ENCODE measurements at regions not wholly inside any gene's neighbourhood (a gene's known extent, or its start where the extent isn't known, plus 50 kb on each side); places are given as distances from the start of the nearest gene placed in this dataset.

DNA sequence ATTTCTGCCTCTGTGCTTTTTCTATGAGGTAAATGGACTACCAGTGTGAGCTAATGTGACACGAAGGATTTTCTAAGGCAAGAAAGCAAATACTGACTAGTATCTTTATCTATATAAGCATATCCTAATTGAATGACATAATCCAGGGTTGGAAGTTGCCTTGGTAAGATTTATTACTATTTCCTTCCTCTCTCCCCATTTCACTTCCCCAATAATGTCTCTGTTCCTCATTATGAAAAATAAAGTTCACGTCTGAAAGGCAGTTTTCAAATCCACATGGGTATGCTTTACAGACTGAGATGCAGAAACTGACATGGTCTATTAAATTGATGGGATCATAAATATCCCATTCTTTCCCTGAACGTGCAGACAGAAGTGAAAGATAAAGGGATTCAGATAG is 86.0 kb downstream of the DTWD1 start:
- TF ChIP-seq EP300 (IDR thresholded peaks at IDR 0.05; ENCODE audit: borderline replicate concordance) (no peak), YY1 (IDR thresholded peaks at IDR 0.05; ENCODE audit: low read depth) (no peak), ZBTB7A (IDR thresholded peaks at IDR 0.05; ENCODE audit: low read depth) (no peak), RAD21 (IDR thresholded peaks at IDR 0.05; ENCODE audit: low read depth) (no peak), EGR1 (IDR thresholded peaks at IDR 0.05) (no peak), CREB1 (IDR thresholded peaks at IDR 0.05; ENCODE audit: low read depth) (no peak), TCF12 (IDR thresholded peaks at IDR 0.05; ENCODE audit: low read depth) (no peak), TEAD4 (IDR thresholded peaks at IDR 0.05) (no peak), FOXM1 (IDR thresholded peaks at IDR 0.05; ENCODE audit: borderline replicate concordance, low read depth) (no peak), CEBPB (IDR thresholded peaks at IDR 0.05) (no peak), NFIC (IDR thresholded peaks at IDR 0.05) (no peak), TAF1 (IDR thresholded peaks at IDR 0.05; ENCODE audit: low read depth) (no peak)
- TF ChIP-seq, protein P1, sequence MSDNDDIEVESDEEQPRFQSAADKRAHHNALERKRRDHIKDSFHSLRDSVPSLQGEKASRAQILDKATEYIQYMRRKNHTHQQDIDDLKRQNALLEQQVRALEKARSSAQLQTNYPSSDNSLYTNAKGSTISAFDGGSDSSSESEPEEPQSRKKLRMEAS (IDR thresholded peaks at IDR 0.05): no peak
- TF ChIP-seq, protein P2, sequence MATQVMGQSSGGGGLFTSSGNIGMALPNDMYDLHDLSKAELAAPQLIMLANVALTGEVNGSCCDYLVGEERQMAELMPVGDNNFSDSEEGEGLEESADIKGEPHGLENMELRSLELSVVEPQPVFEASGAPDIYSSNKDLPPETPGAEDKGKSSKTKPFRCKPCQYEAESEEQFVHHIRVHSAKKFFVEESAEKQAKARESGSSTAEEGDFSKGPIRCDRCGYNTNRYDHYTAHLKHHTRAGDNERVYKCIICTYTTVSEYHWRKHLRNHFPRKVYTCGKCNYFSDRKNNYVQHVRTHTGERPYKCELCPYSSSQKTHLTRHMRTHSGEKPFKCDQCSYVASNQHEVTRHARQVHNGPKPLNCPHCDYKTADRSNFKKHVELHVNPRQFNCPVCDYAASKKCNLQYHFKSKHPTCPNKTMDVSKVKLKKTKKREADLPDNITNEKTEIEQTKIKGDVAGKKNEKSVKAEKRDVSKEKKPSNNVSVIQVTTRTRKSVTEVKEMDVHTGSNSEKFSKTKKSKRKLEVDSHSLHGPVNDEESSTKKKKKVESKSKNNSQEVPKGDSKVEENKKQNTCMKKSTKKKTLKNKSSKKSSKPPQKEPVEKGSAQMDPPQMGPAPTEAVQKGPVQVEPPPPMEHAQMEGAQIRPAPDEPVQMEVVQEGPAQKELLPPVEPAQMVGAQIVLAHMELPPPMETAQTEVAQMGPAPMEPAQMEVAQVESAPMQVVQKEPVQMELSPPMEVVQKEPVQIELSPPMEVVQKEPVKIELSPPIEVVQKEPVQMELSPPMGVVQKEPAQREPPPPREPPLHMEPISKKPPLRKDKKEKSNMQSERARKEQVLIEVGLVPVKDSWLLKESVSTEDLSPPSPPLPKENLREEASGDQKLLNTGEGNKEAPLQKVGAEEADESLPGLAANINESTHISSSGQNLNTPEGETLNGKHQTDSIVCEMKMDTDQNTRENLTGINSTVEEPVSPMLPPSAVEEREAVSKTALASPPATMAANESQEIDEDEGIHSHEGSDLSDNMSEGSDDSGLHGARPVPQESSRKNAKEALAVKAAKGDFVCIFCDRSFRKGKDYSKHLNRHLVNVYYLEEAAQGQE (IDR thresholded peaks at IDR 0.05; ENCODE audit: low read depth): no peak
- TF ChIP-seq, protein P3, sequence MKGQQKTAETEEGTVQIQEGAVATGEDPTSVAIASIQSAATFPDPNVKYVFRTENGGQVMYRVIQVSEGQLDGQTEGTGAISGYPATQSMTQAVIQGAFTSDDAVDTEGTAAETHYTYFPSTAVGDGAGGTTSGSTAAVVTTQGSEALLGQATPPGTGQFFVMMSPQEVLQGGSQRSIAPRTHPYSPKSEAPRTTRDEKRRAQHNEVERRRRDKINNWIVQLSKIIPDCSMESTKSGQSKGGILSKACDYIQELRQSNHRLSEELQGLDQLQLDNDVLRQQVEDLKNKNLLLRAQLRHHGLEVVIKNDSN (IDR thresholded peaks at IDR 0.05): no peak

DNA sequence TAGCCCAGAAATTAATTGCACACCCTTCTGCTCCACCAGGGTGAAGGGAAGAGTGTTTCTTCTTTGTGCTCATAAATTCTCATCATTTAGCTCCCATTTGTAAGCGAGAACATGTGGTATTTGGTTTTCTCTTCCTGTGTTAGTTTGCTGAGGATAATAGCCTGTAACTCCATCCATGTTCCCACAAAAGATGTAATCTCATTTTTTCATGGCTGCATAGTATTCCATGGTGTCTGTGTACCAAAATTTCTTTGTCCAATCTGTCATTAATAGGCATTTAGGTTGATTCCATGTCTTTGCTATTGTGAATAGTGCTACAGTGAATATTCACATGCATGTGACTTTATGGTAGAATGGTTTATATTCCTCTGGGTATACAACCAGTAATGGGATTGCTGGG is 86.8 kb downstream of the DTWD1 start:
- no peak for TF ChIP-seq NFIC (IDR thresholded peaks at IDR 0.05)
- TF ChIP-seq, protein P2 (IDR thresholded peaks at IDR 0.05; ENCODE audit: low read depth): no peak
- TF ChIP-seq RAD21 (IDR thresholded peaks at IDR 0.05; ENCODE audit: low read depth): no peak
- TF ChIP-seq EP300 (IDR thresholded peaks at IDR 0.05; ENCODE audit: borderline replicate concordance): no peak
- no peak for TF ChIP-seq CEBPB (IDR thresholded peaks at IDR 0.05)
- TF ChIP-seq, protein P3 (IDR thresholded peaks at IDR 0.05): no peak
- no peak for TF ChIP-seq TEAD4 (IDR thresholded peaks at IDR 0.05)
- TF ChIP-seq, protein P1 (IDR thresholded peaks at IDR 0.05): no peak
- TF ChIP-seq EGR1 (IDR thresholded peaks at IDR 0.05): no peak
- TF ChIP-seq YY1 (IDR thresholded peaks at IDR 0.05; ENCODE audit: low read depth): no peak
- TF ChIP-seq ZBTB7A (IDR thresholded peaks at IDR 0.05; ENCODE audit: low read depth): no peak
- no peak for TF ChIP-seq TCF12 (IDR thresholded peaks at IDR 0.05; ENCODE audit: low read depth)
- no peak for TF ChIP-seq TAF1 (IDR thresholded peaks at IDR 0.05; ENCODE audit: low read depth)

DNA sequence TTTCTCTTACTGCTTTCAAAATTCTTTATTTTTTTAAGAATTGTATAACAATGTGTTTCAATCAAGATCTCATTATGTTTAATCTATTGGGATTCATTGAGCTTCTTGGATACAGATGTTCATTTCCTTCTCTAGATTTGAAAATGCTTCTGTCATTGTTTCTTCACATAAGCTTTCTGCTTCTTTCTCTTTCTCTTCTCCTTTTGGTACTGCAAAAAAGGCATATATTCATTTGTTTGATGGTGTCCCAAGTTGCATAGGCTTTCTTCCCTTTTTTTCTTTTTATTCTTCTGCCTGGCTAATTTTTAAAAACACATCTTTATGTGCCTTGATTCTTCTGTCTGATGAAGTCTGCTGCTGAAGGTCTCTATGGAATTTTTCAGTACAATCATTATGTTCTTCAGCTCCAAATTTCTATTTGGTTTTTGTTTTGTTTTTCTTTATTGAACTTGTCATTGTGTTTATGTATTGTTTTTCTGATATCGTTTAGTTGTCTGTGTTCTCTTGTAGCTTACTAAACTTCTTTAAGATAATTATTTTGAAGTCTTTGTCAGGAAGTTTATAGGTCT is 88.9 kb downstream of the DTWD1 start:
- no peak for TF ChIP-seq NFIC (IDR thresholded peaks at IDR 0.05)
- no peak for TF ChIP-seq EP300 (IDR thresholded peaks at IDR 0.05; ENCODE audit: borderline replicate concordance)
- TF ChIP-seq ZBTB7A (IDR thresholded peaks at IDR 0.05; ENCODE audit: low read depth): no peak
- TF ChIP-seq YY1 (IDR thresholded peaks at IDR 0.05; ENCODE audit: low read depth): no peak

DNA sequence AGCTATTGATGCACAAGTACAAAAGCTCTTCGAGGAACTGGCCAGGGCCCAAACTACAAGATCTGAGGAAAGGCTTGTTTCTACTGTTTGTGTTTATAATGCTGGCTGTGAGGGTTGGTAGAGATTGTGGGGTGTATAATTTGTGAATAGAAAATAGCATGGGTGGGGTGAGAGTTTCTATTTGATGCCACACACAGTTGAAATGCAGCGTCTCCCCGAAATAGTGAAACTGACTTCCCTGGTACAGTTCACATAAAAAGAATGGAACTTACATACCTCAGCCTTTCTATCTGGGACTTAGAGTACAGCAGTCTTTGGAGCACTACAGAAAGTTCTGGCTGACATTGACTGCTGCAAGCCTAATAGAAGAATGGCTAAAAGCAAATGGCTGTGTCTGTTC is 91.3 kb downstream of the DTWD1 start:
- no peak for TF ChIP-seq FOXM1 (IDR thresholded peaks at IDR 0.05; ENCODE audit: borderline replicate concordance, low read depth)
- TF ChIP-seq ZBTB7A (IDR thresholded peaks at IDR 0.05; ENCODE audit: low read depth): no peak
- TF ChIP-seq TCF12 (IDR thresholded peaks at IDR 0.05; ENCODE audit: low read depth): no peak
- TF ChIP-seq YY1 (IDR thresholded peaks at IDR 0.05; ENCODE audit: low read depth): no peak
- no peak for TF ChIP-seq TEAD4 (IDR thresholded peaks at IDR 0.05)
- no peak for TF ChIP-seq NFIC (IDR thresholded peaks at IDR 0.05)
- TF ChIP-seq, protein P1 (IDR thresholded peaks at IDR 0.05): no peak
- TF ChIP-seq EP300 (IDR thresholded peaks at IDR 0.05; ENCODE audit: borderline replicate concordance): no peak
- no peak for TF ChIP-seq TAF1 (IDR thresholded peaks at IDR 0.05; ENCODE audit: low read depth)
- no peak for TF ChIP-seq CREB1 (IDR thresholded peaks at IDR 0.05; ENCODE audit: low read depth)
- TF ChIP-seq, protein P2 (IDR thresholded peaks at IDR 0.05; ENCODE audit: low read depth): no peak
